Prostate gland (tissue), 2 donors: ENCODE measurements at regions not wholly inside any gene's neighbourhood (a gene's known extent, or its start where the extent isn't known, plus 50 kb on each side); places are given as distances from the start of the nearest gene placed in this dataset.

Experiments
- CTCF ChIP-seq, 4 experiments: fragments of 200-600 bp in 2 of 4; fragments of 450-650 bp in 2 of 4; sonication (generic) in 2 of 4; IDR thresholded peaks; 1 replicate in 3 of 4; 2 replicates in 1 of 4; pipeline ENCODE4 v1.5.1; 2016 to 2019; ENCODE audit warnings: antibody characterized with exemption in 4 of 4, mild to moderate bottlenecking in 2 of 4, moderate library complexity in 2 of 4
- POLR2AphosphoS5 ChIP-seq: sonication (generic); formaldehyde crosslinking; IDR thresholded peaks from one replicate; pipeline ENCODE4 v1.6.1; 2017; ENCODE audit warnings: antibody characterized with exemption

- TF ChIP-seq POLR2AphosphoS5 (no peak), CTCF (IDR thresholded peaks at IDR 0.05) (no peak)
These were observed 214.1 kb downstream of the FAM76B start for GRCh38 chr11:95575517-95575916.
